Glomerular endothelial cell (primary cell): ENCODE measurements at regions not wholly inside any gene's neighbourhood (a gene's known extent, or its start where the extent isn't known, plus 50 kb on each side); places are given as distances from the start of the nearest gene placed in this dataset.
"Not testable (repeated sequence)": the region's sequence is repeated elsewhere in the genome, so short reads cannot be mapped to it uniquely, and the experiment has no call there.

Source experiments
- DNase-seq: peaks from one replicate; pipeline ENCODE4 v3.0.0-alpha.2; 2011; ENCODE audit warnings: low read depth, low spot score; ENCODE audit errors: extremely low read depth

DNA sequence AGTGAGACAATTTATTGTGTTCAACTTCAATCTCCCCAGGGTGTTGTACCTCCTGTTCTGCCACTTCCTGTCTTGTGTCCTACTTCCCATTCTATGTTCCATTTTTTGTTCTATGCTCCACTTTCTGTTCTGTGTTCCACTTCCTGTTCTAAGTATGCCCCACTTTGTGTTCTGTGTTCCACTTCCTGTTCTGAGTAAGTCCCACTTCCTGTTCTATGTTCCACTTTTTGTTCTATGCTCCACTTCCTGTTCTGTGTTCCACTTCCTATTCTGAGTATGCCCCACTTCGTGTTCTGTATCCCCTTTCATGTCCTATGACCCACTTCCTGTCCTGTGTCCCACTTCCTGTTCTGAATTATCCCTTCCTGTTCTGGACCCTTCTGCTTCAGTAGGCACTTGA is 732.7 kb downstream of the TBC1D22A start:
- no peak for DNase-seq

DNA sequence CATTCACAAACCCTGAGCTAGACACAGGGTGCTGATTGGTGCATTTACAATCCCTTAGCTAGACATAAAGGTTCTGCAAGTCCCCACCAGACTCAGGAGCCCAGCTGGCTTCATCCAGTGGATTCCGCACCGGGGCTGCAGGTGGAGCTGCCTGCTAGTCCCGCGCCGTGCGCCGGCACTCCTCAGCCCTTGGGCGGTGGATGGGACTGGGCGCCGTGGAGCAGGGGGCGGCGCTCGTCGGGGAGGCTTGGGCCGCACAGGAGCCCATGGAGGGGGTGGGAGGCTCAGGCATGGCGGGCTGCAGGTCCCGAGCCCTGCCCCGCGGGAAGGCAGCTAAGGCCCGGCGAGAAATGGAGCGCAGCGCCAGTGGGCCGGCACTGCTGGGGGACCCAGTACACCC is 725.7 kb downstream of the TBC1D22A start:
- not testable (repeated sequence) for DNase-seq

GRCh38 chr22:47486569-47487312 is 724.3 kb downstream of the TBC1D22A start:
- no peak for DNase-seq

DNA sequence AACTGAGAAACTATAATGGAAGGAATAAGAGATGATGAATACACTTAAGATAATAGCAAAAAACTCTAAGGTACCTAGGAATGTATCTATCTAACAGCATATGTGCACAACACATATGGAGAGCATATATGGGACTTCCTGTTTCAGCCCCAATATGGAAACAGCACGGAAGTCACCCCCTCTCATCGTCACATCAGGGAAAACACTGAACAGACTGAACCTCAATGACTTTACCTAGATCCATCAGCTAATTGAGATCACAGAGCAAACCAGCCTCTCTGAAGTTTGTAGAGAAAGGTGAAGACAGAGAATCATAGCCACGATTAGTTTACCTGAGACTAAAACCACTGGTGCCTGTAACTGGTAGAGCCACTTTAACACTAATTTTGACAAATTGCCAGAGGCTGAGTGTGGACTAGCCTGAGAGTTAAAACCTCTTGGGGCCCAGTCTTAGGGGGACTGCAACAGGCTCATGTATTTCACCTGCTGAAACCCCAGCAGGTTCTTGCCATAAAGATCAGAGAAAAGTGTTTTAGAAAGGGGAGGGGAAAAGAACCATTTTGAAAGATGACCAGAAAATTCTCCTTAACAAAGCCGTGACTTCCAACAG is 722.6 kb downstream of the TBC1D22A start:
- no peak for DNase-seq

DNA sequence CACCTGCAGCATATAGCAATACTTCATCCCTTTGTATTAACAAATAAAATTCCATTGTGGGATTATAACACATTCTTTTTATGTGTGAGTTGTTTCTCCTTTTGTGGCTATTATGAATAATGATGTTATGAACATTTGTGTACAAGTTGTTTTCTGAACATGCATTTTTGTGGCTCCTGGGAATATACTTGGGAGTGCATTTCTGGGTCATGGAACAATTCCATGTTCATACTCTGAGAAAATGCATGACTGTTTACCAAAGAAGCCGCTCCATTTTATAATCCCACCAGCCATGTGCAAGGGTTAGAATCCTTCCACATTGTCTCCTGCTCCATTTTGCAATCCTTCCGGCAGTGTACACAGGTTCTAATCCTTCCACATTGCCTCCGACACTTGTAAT is 713.8 kb downstream of the TBC1D22A start:
- no peak for DNase-seq

DNA sequence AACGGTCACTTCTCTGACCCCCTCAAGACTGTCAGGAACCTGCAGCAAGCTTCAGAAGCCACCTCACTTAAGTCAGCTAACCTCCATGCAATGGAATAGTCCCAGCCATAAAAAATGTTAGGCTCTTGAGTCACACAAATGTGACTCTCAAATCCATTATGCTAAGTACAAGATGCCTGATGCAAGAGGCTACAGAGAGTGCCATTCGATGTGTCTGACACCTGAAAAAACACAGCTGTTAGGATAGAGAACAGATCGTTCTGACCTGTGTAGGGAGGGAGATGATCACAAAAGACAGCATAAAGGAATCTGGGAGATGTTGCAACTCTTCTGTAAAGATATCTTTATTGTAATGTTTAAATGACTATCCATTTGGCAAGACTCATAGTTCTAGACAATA is 712.4 kb downstream of the TBC1D22A start:
- DNase-seq: no peak

GRCh38 chr22:47474464-47474863 is 712.0 kb downstream of the TBC1D22A start:
- DNase-seq: no peak

DNA sequence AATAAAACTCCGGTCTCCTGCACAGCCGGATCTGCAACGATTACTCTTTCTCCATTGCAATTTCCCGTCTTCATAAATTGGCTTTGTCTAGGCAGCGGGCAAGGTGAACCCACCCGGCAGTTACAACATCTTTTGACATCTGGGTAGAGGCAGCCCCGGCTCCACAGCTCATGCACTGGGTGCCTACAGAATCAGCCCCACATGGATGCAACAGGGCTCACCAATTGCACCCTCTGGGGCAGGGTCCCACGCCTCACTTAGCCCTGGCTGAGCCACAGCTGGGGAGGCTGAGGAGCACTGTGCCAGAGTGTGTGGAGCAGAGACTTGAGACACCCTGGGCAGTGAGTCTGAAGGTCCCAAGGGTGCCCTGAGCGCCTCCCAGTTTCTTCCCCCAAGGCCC is 710.2 kb downstream of the TBC1D22A start:
- no peak for DNase-seq

DNA sequence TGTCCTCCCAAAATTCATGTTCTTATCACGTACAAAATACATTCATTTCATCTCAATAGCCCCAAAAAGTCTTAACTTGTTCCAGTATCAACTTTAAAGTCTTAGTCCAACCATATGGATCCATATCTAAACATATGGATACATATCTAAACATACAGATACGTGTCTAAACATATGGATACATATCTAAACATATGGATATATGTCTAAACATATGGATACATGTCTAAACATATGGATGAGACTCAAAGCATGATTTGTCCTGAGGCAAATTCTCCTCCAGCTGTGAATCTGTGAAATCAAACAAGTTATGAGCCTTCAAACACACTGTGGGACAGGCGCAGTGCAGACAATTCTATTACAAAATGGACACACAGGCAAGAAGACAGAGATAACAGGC is 709.0 kb downstream of the TBC1D22A start:
- DNase-seq: no peak

DNA sequence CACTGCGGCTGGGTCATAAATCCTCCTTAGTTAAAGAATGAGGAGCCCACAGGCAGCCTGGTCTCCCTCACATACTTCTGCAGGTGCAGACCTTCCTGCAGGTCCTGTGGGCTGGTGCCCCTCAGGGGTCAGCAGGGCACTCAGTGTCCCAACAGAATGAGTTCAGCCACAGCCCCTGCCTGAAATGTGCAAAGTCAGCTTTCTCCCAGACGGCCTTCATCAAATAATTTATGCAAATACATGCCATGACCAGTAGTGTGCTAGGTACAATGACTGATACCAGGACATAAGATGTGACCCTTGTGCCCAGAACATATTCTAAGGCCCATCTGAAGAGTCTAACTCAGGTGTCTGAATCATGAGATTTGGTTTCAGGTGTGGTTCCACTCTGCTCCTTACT is 703.4 kb downstream of the TBC1D22A start:
- no peak for DNase-seq

GRCh38 chr22:47465222-47465621 is 702.8 kb downstream of the TBC1D22A start:
- no peak for DNase-seq

DNA sequence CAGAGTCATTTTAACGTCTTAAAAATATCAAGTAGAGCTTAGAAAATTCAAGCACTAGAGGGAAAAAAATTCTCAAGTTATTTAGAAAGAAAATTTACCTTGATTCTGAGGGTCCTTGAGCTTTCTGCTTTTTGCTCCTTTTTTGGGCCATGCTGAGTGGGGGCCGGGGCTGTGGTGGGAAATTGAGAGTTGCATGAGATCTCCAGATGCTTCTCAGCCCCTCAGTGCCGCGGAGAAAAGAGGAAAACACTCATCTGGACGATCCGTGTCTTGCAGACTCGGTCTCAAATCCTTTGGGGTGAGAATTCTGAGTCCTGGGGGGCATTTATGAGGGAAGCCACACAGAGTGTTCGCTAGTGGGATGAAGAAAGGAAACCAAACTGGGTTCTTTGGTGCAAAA is 700.8 kb downstream of the TBC1D22A start:
- DNase-seq: no peak

DNA sequence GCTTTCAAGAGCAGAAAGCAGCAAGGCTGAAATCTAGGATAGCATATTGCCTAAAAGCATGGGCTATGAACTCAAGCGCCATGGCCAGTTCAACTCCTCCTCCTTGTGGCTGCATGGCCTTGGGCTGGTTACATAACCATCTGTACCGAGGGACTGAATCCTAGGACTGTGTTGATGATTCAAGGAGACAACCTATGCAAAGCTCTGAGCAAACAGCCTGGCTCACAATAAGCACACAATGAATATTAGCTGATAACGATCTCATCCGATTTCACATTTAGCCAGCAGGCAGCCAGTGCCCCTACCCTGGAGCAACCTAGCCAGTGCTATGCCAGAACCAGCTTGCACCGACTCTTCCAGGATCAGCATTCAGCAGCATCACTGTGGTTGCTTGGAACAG is 698.4 kb downstream of the TBC1D22A start:
- no peak for DNase-seq

- no peak for DNase-seq
Measured at GRCh38 chr22:47460176-47460575, 697.7 kb downstream of the TBC1D22A start.

DNA sequence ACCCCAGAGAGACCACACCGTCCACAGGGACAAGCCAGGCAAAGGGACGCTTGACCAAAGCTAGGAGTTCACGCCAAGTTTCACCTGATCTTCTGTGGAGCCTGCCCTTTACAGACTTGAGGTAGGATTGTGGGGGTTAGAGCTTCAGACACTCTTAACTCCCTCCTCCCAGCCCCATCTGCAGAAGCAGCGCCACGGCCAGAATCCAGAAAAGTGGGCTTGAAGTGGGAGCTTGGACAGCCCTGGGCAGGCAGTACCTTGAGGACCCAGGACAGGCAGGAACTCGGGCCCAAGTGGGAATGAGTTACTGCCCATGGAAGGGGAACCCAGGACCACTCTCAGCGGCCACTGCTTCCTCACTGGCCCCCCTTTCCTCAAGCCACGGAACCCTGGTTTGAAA is 695.9 kb downstream of the TBC1D22A start:
- DNase-seq: no peak

GRCh38 chr22:47457509-47458300 is 695.3 kb downstream of the TBC1D22A start:
- no peak for DNase-seq

DNA sequence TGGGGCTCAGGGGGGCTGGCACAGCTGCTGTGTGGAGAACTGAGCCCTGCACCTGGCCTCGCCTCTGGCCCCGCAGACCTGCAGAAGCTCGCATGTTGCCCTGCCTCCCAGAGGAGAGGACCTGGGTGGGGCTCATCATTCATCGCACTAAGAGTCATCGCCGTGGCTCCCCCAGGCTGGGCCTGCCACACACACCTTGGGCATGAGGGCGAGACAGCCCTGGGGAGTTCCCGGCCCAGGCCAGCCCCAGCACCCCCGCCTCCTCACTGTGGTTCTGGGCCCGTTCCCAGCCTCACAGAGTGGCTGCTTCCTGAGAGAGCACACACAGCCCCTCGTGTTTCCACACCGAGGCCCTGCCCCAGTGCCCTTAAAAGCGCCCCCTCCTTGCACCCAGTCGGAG is 694.6 kb downstream of the TBC1D22A start:
- DNase-seq: no peak

DNA sequence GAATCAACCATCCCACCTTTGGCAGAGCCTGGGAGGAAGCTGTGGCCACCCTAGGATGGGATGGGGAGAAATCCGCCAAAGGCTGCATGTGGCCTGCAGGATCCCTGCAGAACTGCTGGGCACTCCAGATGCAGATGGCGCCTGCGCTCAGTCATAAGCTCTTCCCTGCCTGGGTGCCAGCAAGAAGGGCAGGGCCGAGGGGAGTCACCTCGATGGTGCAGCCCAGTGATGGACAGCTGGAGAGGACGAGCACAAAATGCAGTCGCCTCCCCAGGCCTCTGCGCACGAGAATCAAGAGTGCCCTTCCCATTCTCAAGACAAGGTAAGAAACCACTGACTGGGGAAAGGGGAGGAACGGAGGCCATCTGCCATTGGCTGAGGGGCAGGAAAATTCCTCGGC is 693.6 kb downstream of the TBC1D22A start:
- no peak for DNase-seq

- DNase-seq: no peak
Measured at GRCh38 chr22:47453049-47453448, 690.6 kb downstream of the TBC1D22A start.

DNA sequence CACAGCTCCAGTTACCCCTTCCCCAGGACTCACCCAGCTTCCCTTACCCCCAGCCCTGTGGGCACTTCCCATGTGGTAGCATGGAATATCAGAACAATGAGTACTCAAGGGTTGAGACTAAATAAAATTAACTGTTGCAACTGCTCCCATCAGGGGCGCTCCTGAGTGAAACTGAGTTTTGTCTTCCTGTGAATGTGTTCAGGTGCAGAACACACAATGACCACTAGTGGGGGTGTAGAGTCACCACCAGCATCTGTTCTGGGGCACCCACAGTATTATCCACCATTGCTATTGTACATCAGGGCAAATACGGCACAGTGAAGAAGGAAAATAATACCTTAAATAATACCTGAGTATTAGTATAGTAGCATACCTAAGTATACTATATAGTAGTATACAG is 689.7 kb downstream of the TBC1D22A start:
- DNase-seq: no peak

- DNase-seq: no peak
Measured at GRCh38 chr22:47450876-47451475, 688.5 kb downstream of the TBC1D22A start.
